H1 (cell line): ENCODE measurements at regions not wholly inside any gene's neighbourhood (a gene's known extent, or its start where the extent isn't known, plus 50 kb on each side); places are given as distances from the start of the nearest gene placed in this dataset.

Source experiments
- POLR2A ChIP-seq, 2 experiments: IDR thresholded peaks; 1 replicate in 1 of 2; 2 replicates in 1 of 2; pipeline ENCODE4 v1.6.1; 2011; ENCODE audit warnings: low read depth in 2 of 2, low read length in 2 of 2, mild to moderate bottlenecking in 2 of 2; ENCODE audit errors: control extremely low read depth in 1 of 2
- POLR2AphosphoS5 ChIP-seq: IDR thresholded peaks from 2 replicates; pipeline ENCODE4 v1.6.1; 2011; ENCODE audit warnings: low read depth, low read length

DNA sequence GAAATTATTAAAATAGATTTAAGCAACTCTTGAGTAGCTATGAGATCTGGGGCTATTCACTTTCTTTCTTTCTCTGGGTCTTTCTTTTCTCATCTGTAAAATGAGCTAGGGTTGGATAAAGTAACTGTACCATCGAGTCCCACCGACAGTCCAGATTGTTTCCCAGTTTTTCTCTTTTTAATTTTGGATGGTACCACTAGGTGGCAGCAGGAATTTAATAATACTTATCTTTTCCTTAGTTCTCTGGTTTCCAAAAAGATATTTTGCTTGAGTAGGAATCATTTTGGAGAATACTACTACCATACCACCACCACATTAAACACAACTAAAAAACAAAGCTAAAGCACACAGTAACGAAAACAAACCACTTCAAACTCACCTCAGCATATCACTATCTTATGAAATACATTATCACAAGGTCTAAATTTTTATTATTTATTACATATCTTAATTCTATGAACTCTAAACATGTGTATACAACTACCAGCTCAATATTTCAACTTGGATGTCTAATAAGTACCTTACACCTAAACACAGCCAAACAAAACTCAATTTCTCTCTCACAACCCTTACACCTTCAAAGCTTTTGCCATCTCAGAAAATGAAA, 584.0 kb downstream of the KCNA4 start:
- TF ChIP-seq POLR2AphosphoS5, result no peak
- TF ChIP-seq POLR2A (IDR thresholded peaks at IDR 0.05; ENCODE audit: control extremely low read depth in 1 of 2, low read depth in 2 of 2, low read length in 2 of 2), result no peak
